COLO829 (cell line): ENCODE measurements at regions not wholly inside any gene's neighbourhood (a gene's known extent, or its start where the extent isn't known, plus 50 kb on each side); places are given as distances from the start of the nearest gene placed in this dataset.
A peak's percentile ranks its signal among the peaks of the same experiment; 100 is the strongest.

ENCODE experiments used
- DNase-seq: peaks from one replicate; pipeline ENCODE4 v3.0.0; 2012; ENCODE audit warnings: low spot score

GRCh38 chr15:46110755-46111154 is 475.9 kb downstream of the SQOR start:
- DNase-seq, result no peak

DNA sequence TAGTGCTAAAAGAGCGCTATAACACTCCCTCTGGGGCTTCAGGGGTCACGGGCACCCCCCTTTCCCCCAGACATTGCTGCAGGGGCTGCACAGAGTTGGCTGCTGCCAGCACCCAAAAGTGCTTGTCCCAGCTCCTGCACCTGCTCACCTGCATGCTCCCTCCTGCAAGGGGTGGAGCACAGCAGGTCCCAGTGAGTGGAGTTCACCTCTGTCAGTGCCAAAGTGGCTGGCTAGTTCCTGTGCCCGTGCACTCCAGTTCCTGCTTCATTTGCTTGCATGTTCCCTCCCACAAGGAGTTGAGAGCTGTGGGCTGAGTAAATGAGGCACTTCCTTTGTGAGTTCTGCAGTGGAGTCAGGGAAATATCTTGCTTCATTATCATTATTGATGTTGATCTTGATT is 476.9 kb downstream of the SQOR start:
- DNase-seq, result no peak

DNA sequence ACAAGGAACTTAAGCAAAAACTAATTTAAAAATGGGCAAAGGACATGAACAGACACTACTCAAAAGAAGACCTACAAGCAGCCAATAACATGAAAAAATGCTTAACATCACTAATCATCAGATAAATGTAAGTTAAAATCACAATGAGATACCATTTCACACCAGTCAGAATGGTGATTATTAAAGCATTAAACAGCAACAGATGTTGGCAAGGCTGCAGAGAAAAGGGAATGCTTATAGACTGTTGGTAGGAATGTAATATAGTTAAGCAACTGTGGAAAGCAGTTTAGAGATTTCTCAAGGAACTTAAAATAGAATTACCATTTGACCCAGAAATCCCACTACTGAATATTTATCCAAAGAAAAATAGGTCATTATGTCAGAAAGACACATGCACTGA is 482.2 kb downstream of the SQOR start:
- no peak for DNase-seq

DNA sequence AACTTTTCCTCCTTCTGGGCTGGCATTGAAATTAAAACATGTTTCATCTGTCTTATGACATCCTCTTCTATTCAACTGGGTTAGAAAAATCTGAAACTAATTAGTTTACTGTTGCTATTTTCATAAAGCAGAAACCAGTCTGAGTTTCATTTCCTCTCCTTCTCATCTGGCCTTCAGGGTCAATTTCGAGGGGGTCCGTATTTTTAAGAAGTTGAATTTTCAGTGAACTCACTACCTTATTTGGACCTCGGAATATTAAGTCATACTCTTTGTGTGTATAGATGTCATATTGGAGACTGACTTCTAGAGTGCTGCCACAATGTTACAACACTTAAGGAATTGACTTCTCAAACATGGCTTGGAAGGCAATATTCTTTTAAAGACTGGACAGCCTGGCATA is 485.9 kb downstream of the SQOR start:
- DNase-seq, result no peak

DNA sequence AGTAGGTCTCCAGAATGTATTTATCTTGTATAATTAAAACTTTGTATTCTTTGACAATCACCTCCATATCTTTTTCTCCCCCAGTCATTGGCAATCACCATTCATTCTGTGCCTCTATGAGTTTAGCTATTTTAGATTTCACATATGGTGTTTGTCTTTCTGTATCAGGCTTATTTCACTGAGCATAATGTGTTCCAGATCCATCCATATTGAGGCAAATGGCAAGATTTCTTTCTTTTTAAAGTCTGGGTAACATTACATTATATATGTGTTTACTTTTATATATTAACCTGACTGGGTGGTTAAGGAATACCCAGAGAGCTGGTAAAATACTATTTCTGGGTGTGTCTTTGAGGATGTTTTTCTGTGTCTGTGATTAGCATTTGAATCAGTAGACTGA is 486.6 kb downstream of the SQOR start:
- DNase-seq, result no peak

DNA sequence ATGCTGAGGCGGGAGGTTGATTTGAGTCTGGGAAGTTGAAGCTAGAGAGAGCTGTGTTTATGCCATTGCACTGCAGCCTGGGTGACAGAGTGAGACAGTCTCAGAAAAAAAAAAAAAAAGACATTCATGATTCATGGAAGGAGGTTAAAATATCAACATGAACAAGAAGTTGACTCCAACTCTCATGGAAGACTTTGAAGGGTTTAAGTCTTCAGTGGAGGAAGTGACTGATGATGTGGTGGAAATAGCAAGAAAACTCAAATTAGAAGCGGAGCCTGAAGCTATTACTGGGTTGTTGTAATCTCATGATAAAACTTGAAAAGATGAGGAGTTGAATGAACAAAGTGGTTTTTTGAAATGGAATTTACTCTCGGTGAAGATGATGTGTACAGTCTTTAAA is 491.8 kb downstream of the SQOR start:
- DNase-seq, result no peak

GRCh38 chr15:46127361-46127874 is 492.6 kb downstream of the SQOR start:
- no peak for DNase-seq

- no peak for DNase-seq
These were observed 494.3 kb downstream of the SQOR start for GRCh38 chr15:46129145-46129544.

DNA sequence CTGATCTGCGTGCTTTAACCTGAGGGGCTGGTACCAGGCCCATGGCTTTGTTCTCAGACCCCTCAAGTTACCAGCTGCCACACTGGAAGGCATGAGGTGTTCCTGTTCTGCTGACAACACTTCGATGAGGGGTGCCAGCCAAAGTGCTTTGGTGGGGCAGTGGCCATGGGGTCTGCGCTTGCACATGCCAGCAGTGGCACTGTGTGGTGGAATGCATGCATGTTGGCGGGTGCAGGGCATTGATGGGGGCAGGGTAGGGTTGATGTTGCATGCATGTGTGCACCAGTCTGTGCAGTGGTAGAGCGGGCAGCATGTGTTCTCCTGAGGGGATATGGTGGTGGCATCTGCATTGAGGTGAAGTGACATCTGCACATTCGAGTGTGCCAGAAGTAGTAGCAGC is 497.0 kb downstream of the SQOR start:
- DNase-seq, result no peak

DNA sequence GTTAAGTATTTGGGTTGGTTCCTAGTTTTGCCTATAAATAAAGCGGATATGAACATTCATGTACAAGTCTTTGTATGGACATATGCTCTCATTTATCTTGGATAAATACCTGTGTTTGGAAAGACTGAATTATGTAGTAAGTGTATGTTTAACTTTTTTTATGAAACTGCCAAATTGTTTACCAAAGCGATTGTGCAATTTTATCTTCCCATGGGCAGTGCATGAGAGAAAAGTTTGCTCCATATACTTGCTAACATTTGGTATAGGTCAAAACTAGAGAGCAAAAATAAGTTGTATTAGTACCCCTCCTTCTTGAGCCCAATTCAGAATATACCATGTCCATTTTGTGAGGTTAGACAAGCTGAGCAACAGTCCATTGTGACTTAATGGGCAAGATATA is 502.6 kb downstream of the SQOR start:
- no peak for DNase-seq

DNA sequence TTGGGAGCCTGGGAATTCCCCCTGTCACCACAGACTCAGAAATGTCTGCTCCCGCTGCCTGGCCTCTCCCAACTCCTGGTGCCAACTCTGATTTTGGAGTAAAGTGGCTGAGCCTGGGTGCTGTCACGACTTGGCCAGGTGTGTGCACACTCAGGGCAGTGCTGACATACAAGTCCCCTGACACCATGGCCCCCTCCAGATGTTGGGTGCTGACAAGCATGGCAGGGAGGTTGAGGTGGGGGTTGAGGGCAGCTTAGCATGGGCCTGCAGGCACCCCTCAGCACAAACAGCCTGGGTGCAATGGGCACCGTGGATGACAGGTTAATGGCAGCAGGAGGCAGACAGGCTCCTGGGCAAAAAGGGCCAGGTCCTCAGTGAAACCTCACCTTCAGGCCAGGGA is 511.2 kb downstream of the SQOR start:
- no peak for DNase-seq

GRCh38 chr15:46146915-46147314 is 512.1 kb downstream of the SQOR start:
- no peak for DNase-seq

DNA sequence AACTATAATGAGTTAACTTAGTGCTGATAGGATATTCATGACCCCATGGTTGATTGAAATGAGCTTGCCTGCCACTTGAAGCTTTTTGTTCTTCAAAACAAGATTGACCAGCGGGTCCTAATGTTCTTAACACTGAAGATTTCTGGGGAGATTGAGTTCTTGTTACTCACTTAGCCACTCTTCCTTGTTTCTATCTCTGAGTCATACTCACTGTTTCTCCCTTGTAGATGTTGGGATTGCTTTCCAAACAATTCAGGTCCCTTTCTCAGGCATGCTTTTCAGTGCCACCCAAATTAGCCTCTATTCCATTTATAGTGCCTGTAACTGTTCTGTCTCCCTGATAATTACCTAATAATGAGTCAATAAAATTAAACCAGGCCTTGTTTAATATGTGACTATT is 517.0 kb downstream of the SQOR start:
- no peak for DNase-seq

DNA sequence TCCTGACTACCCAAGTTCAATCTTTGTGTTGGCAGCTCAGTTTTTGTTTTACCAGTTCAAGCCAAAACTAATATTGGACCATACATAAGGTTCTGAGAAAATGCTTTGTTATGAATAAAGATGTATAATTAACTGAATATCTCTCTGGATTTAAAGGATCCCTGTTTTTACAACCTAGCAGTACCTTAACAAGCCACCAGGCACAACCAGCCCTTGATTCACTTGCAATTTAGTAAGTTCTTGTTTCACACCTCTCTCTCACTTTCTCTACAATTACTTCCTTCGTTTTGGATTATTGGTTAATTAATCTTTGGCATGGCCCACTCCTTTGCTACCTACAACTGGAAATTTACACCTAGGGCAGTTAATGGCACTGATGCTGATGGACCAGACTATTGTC is 531.9 kb downstream of the SQOR start:
- DNase-seq, result no peak

- DNase-seq, result peak; percentile 29
These were observed 535.5 kb downstream of the SQOR start for GRCh38 chr15:46170326-46170725.

DNA sequence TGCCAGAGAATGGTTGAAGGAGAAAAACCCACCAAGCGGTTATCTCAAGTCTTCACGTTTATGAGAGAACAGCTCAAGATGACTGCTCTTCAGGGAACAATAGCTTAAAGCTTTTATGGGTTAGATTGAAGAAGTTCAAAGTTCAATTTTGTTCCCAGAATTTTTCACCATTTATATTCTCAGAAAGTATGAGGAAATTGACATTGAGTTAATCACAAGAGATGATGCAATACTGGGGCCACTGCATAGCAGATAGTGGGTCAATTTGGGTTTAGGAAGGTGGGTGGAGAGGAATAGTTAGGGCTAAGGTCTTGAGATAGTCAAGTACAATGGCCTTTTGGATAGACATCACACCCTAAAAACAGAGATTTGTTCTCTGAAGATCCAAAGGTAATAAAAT is 539.3 kb downstream of the SQOR start:
- DNase-seq, result no peak

DNA sequence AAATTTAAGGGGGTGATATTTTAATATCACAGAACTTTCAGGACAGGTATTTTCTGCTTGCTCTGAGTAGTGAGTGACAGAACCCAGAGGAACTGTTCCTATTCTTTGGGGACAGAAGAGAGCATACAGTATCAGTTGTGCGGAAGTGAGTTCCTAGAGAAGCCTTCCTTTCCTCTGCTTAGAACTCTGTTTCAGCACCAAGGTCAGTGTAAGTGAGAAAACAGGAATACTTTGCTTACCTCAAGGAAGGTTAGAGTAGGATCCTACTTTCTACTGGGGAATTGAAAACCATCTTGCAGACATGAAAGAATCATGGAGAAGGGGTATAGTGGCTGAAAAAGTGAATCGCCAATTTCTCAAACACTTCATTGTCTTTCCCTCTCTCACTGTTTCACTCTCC is 542.4 kb downstream of the SQOR start:
- no peak for DNase-seq

DNA sequence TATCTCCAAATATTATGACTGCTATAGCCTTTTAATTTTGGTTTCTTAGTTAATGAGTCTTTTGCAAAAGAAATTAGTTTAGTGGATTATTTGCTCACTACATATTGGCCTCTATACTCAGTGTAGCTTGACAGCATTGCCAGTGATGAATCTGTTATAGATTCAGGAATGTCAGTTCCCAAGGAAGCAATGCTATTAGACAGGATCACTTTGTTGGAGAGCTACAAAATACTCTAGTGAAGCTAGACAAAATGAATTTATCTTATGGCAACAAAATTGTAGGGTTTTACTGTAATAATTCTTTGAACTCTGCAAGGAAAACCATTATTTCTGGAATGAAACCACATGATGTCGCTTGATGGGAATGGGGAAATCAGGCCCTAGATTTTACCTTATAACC is 543.3 kb downstream of the SQOR start:
- no peak for DNase-seq

- DNase-seq, result no peak
These were observed 572.5 kb downstream of the SQOR start for GRCh38 chr15:46207341-46207740.

DNA sequence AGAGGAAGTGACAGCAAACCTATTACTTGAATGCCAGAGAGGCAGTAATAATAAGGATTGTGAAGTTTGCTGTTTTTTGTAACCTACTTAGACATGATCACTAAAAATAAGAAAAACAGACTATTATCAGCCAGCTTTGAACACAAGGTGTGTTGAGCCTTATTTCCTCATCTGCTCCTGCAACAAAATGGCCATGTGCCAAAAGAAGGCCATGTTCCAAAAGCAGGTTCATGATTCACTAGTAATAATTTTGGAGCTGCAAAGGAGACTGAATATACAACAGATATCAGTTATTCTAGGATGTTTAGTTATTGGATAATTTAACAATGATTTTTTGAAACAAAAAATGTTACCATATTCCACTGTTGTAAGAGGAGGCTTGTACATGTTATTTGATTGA is 578.7 kb downstream of the SQOR start:
- DNase-seq, result no peak

- no peak for DNase-seq
These were observed 588.0 kb downstream of the SQOR start for GRCh38 chr15:46222826-46223225.

GRCh38 chr15:46229263-46229662 is 594.4 kb downstream of the SQOR start:
- DNase-seq, result no peak

GRCh38 chr15:46231786-46232185 is 597.0 kb downstream of the SQOR start:
- no peak for DNase-seq

GRCh38 chr15:46232471-46232870 is 597.6 kb downstream of the SQOR start:
- no peak for DNase-seq

- DNase-seq, result no peak
These were observed 608.1 kb downstream of the SQOR start for GRCh38 chr15:46242935-46243334.
